OCI-LY3 (cell line): ENCODE measurements at regions not wholly inside any gene's neighbourhood (a gene's known extent, or its start where the extent isn't known, plus 50 kb on each side); places are given as distances from the start of the nearest gene placed in this dataset.

ENCODE experiments used
- H2AFZ ChIP-seq: fragments of 200-600, 300-600 bp; shearing (Covaris generic); 2 replicates; pipeline ENCODE4 v1.6.0; 2014; ENCODE audit warnings: antibody characterized with exemption, low read depth, low read length
- H3K27ac ChIP-seq: fragments of 200-600, 300-600 bp; sonication (generic); 2 replicates; pipeline ENCODE4 v1.5.1; 2014; ENCODE audit warnings: mild to moderate bottlenecking, low read length, moderate library complexity, mixed read lengths
- H3K27me3 ChIP-seq: fragments of 200-600, 300-600 bp; sonication (generic); 2 replicates; pipeline ENCODE4 v1.6.1; 2014; ENCODE audit warnings: low read depth, low read length, mixed read lengths
- H3K36me3 ChIP-seq: fragments of 200-600, 300-600 bp; sonication (generic); replicated peaks from 2 replicates; pipeline ENCODE3; 2014; ENCODE audit warnings: low read depth, low read length, mixed read lengths
- H3K4me1 ChIP-seq: fragments of 300-600, 200-600 bp; sonication (generic); 2 replicates; pipeline ENCODE4 v1.6.1; 2014; ENCODE audit warnings: low read length, mixed read lengths
- H3K4me2 ChIP-seq: fragments of 200-600, 300-600 bp; sonication (generic); 2 replicates; pipeline ENCODE4 v1.6.1; 2014; ENCODE audit warnings: low read length, mixed read lengths
- H3K4me3 ChIP-seq: fragments of 300-600, 200-600 bp; sonication (generic); 2 replicates; pipeline ENCODE4 v1.5.1; 2014; ENCODE audit warnings: antibody characterized with exemption, mild to moderate bottlenecking, low read length, moderate library complexity
- H3K79me2 ChIP-seq: fragments of 300-600, 200-600 bp; shearing (Covaris generic); 2 replicates; pipeline ENCODE4 v1.6.1; 2014; ENCODE audit warnings: mild to moderate bottlenecking, low read length, mixed read lengths
- H3K9ac ChIP-seq: fragments of 300-600, 200-600 bp; shearing (Covaris generic); 2 replicates; pipeline ENCODE4 v1.6.0; 2014; ENCODE audit warnings: mild to moderate bottlenecking, low read length, moderate library complexity
- H3K9me3 ChIP-seq: fragments of 200-600, 300-600 bp; shearing (Covaris generic); 2 replicates; pipeline ENCODE4 v1.6.1; 2014; ENCODE audit warnings: low read length, mixed read lengths; ENCODE audit not compliant: insufficient read depth
- H4K20me1 ChIP-seq: fragments of 200-600, 300-600 bp; sonication (generic); 2 replicates; pipeline ENCODE4 v1.6.1; 2016; ENCODE audit warnings: low read length, mixed read lengths; ENCODE audit not compliant: insufficient read depth
- CTCF ChIP-seq: fragments of 200-600, 300-600 bp; sonication (generic); IDR thresholded peaks from 2 replicates; pipeline ENCODE4 v1.5.1; 2014; ENCODE audit warnings: antibody characterized with exemption, low read length, low read depth
- EZH2phosphoT487 ChIP-seq: fragments of 200-600 bp; shearing (Covaris generic); IDR thresholded peaks from 2 replicates; pipeline ENCODE4 v1.6.1; 2018; ENCODE audit warnings: antibody characterized with exemption, mixed run types, low read depth

- Histone ChIP-seq H3K4me3 (no peak overlapping the region), H3K27ac (no peak overlapping the region), H4K20me1 (no peaks in the 10 kb centered on the region), H3K4me1 (peaks cover 6% of the 10 kb centered on the region), H3K36me3 (no peaks in the 10 kb centered on the region), H3K79me2 (no peaks in the 10 kb centered on the region), H3K9me3 (no peaks in the 10 kb centered on the region), H3K9ac (no peak overlapping the region), H3K27me3 (peaks cover 5% of the 10 kb centered on the region), H3K4me2 (no peak overlapping the region), H2AFZ (no peak overlapping the region)
- TF ChIP-seq EZH2phosphoT487 (no peak), CTCF (no peak)
These were observed 53.0 kb upstream of the TPM4 start for GRCh38 chr19:16023146-16023915.

GRCh38 chr19:16024266-16025107 is 51.8 kb upstream of the TPM4 start:
- Histone ChIP-seq H3K9ac (no peak overlapping the region), H3K4me2 (no peak overlapping the region), H4K20me1 (no peaks in the 10 kb centered on the region), H3K4me1 (peaks cover 6% of the 10 kb centered on the region), H2AFZ (no peak overlapping the region), H3K27me3 (peaks cover 5% of the 10 kb centered on the region), H3K27ac (no peak overlapping the region), H3K4me3 (no peak overlapping the region), H3K36me3 (no peaks in the 10 kb centered on the region), H3K79me2 (no peaks in the 10 kb centered on the region), H3K9me3 (no peaks in the 10 kb centered on the region)
- no peak for TF ChIP-seq CTCF
- TF ChIP-seq EZH2phosphoT487: no peak

GRCh38 chr19:16025108-16026101 is 50.9 kb upstream of the TPM4 start:
- Histone ChIP-seq H3K27ac (no peak overlapping the region), H3K36me3 (no peaks in the 10 kb centered on the region), H3K79me2 (no peaks in the 10 kb centered on the region), H2AFZ (no peak overlapping the region), H3K4me3 (no peak overlapping the region), H4K20me1 (no peaks in the 10 kb centered on the region), H3K27me3 (peaks cover 5% of the 10 kb centered on the region), H3K9me3 (no peaks in the 10 kb centered on the region), H3K4me1 (peaks cover 6% of the 10 kb centered on the region), H3K9ac (no peak overlapping the region), H3K4me2 (no peak overlapping the region)
- TF ChIP-seq CTCF: peak; percentile 14; the same call in 1 of the 2 replicates
- no peak for TF ChIP-seq EZH2phosphoT487
